IPS-20b (cell line): ENCODE measurements at regions not wholly inside any gene's neighbourhood (a gene's known extent, or its start where the extent isn't known, plus 50 kb on each side); places are given as distances from the start of the nearest gene placed in this dataset.

ENCODE experiments used
- H3K27ac ChIP-seq: one replicate; pipeline ENCODE4 v1.5.1; 2013; ENCODE audit warnings: low read length
- H3K27me3 ChIP-seq: 2 replicates; pipeline ENCODE4 v1.6.1; 2013; ENCODE audit warnings: mild to moderate bottlenecking, low read length, inconsistent platforms; ENCODE audit not compliant: insufficient read depth
- H3K36me3 ChIP-seq: 2 replicates; pipeline ENCODE4 v1.6.1; 2013; ENCODE audit warnings: low read depth, mild to moderate bottlenecking, inconsistent platforms, low read length, moderate library complexity; ENCODE audit not compliant: insufficient read depth
- H3K4me1 ChIP-seq: 2 replicates; pipeline ENCODE4 v1.6.1; 2013; ENCODE audit warnings: mild to moderate bottlenecking, control low read depth, inconsistent platforms, low read length, moderate library complexity; ENCODE audit not compliant: insufficient read depth
- H3K4me3 ChIP-seq: 2 replicates; pipeline ENCODE4 v1.5.1; 2013; ENCODE audit warnings: mild to moderate bottlenecking, low read length, inconsistent platforms
- H3K9ac ChIP-seq: 2 replicates; pipeline ENCODE4 v1.6.1; 2013; ENCODE audit warnings: low read depth, mild to moderate bottlenecking, inconsistent platforms, low read length, moderate library complexity
- H3K9me3 ChIP-seq: 2 replicates; pipeline ENCODE4 v1.6.1; 2013; ENCODE audit warnings: mild to moderate bottlenecking, low read depth, low read length, inconsistent platforms; ENCODE audit not compliant: insufficient read depth

DNA sequence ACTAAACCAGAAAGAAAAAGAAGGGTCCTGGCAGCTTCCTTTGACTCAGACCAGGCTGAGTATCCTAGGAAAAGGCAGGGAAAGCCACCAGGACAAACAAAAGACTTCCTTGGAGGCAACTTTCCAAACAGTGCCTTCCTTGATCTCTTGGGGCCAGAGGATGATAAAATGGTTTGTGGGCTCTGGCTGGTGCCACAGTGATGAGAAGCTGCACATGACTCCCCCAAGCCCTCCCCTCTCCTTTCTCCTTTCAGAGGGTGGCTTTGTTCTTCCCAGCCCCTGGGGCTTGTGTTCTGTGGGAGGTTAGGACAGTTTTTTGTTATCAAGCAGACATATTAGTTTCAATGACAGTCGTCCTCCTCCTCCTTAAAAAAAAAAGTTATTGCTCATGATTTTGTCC, 183.2 kb downstream of the SEM1 start:
- no peak overlapping the region for H3K27ac ChIP-seq
- no peak overlapping the region for H3K4me3 ChIP-seq
- H3K9me3 ChIP-seq: no peaks in the 10 kb centered on the region
- no peaks in the 10 kb centered on the region for H3K27me3 ChIP-seq
- H3K4me1 ChIP-seq: no peaks in the 10 kb centered on the region
- no peaks in the 10 kb centered on the region for H3K36me3 ChIP-seq
- no peak overlapping the region for H3K9ac ChIP-seq

DNA sequence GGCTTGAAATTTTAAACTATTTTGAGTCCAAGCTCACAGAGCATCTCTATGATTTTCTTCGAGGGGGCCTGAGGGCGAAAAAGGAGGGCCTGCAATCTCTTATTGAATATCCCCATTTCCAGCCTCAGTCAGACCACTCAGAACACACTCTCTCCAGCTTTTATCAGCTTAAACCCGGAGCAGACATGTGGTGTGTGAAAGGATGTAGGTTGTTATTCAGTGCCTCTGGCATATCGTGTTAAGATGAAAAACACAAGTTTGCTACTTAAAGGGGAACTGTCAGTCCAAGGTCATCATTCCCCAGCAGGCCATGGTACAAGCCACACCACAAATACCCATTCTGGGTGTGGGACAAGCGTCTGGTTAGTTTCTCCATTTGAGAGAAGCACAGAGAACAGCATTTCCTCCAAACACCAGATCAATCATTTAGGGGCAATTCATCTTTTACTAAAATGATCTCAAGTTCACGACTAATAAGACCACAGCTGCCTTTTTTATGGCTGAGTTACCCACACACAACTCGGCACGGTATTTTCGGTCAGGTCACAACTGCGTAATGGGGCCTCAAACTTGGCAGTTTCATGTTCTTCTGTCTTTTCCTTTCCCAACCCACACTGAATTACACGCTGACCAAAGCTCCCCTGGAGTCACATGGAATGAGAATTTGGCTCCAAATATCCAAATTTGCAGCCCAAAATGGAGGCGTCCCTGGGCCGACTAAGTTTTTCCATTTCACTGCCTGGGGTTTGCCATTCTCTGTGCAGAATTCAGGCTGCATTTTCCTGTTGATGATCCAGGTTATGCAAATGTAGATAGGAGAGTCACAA, 188.4 kb downstream of the SEM1 start:
- Histone ChIP-seq H3K9ac (no peak overlapping the region), H3K4me1 (no peaks in the 10 kb centered on the region), H3K36me3 (no peaks in the 10 kb centered on the region), H3K4me3 (no peak overlapping the region), H3K27ac (no peak overlapping the region), H3K27me3 (no peaks in the 10 kb centered on the region), H3K9me3 (no peaks in the 10 kb centered on the region)

DNA sequence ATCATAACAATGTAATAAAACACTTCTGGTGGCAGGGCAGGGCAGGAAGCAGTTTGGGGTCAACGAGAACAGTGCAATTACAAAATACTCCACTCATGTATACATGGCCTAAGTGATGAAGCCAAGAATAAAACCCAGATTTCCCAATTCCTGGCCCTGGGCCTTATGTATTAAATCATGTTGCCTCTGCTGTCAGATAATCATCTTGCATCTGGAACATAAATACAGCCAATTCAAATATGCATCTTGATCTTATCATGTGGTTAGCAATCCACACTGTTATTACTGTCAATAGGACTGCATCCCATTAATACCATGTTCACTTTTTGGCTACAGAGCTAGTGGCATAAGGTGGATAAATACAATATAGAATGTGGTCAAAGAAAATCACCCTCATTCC, 186.5 kb upstream of the SLC25A13 start:
- no peaks in the 10 kb centered on the region for H3K36me3 ChIP-seq
- H3K4me1 ChIP-seq: peaks cover 8% of the 10 kb centered on the region; the same call in 1 of the 2 replicates
- no peak overlapping the region for H3K4me3 ChIP-seq
- no peaks in the 10 kb centered on the region for H3K27me3 ChIP-seq
- H3K27ac ChIP-seq: no peak overlapping the region
- H3K9me3 ChIP-seq: no peaks in the 10 kb centered on the region
- no peak overlapping the region for H3K9ac ChIP-seq

DNA sequence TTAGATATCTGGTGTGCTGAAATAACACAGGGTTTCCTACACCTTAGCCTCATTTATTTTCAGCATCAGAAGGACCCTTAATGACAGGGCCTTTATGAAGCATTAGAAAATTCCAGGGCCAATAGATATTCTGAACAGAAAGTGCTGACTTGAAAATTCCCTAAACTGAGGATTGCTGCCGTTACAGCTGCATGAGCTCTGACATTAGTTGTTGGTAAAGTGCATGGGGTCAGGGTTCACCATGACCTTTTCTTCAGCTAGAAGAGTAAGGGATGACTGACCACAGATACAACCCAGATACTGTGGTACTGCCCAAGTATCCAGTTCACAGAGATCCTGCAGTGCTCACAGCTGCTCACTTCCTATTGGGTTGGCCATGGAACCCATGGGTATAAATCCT, 181.7 kb upstream of the SLC25A13 start:
- Histone ChIP-seq H3K4me3 (no peak overlapping the region), H3K4me1 (peaks cover 10% of the 10 kb centered on the region; the same call in 1 of the 2 replicates), H3K9me3 (no peaks in the 10 kb centered on the region), H3K9ac (no peak overlapping the region), H3K36me3 (no peaks in the 10 kb centered on the region), H3K27ac (no peak overlapping the region), H3K27me3 (no peaks in the 10 kb centered on the region)

DNA sequence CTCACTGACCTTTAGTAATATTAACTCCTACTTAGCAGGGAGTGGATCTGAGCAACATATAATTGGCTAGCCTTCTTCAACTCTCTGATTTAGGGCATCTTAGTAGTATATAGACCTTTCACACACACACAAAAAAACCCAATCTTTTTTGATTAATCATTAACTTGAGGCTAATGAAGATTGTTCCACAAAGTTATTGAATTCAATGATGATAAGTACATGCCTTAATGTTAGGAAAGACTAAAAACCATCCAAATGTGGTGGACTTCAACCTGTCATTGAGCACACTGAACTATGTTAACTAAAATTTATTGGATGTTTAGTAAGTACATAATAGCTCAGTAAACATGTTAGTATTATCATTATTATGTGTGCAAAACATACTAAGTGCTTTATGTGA, 179.4 kb upstream of the SLC25A13 start:
- no peaks in the 10 kb centered on the region for H3K9me3 ChIP-seq
- H3K4me3 ChIP-seq: no peak overlapping the region
- H3K27ac ChIP-seq: no peak overlapping the region
- peaks cover 10% of the 10 kb centered on the region; the same call in 1 of the 2 replicates for H3K4me1 ChIP-seq
- H3K9ac ChIP-seq: no peak overlapping the region
- H3K36me3 ChIP-seq: no peaks in the 10 kb centered on the region
- H3K27me3 ChIP-seq: no peaks in the 10 kb centered on the region

DNA sequence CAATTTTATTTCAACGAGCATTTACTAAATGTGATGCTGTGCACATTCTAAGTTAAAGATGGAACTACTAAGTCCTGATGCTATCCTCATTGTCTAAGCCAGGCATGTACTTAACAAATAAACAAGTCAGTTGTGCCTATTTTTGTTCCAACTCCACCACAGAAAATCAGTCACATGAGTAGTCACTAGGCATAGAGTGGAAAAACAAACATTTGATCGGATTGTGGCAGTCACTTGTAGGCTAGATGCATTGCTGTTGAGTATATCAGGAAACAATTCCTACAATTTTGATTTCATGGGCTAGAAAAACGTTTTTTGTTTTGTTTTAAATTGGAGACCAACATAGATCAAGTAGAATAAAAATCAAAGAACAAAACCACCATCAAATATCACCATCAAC, 177.6 kb upstream of the SLC25A13 start:
- no peaks in the 10 kb centered on the region for H3K36me3 ChIP-seq
- H3K9me3 ChIP-seq: no peaks in the 10 kb centered on the region
- peaks cover 12% of the 10 kb centered on the region; the same call in 1 of the 2 replicates for H3K4me1 ChIP-seq
- H3K9ac ChIP-seq: no peak overlapping the region
- no peak overlapping the region for H3K4me3 ChIP-seq
- no peaks in the 10 kb centered on the region for H3K27me3 ChIP-seq
- H3K27ac ChIP-seq: no peak overlapping the region

DNA sequence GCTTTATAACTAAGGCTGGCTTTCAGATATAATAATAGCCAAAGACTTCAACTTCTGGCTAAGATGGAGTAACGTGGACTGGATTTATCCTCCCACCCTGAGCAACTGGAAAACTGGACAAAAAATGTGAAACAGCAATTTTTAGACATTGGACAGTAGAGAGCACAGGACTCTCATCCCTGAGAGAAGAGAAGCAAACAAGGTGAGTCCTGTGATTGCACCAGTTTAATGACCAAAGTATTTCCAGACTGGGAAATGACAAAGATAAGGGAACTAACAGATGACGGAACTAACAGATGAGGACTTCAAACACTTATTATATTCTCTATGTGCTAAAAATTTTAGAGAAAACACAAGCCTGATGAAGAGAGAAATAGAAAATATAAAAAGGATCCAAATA, 175.7 kb upstream of the SLC25A13 start:
- H3K27me3 ChIP-seq: no peaks in the 10 kb centered on the region
- H3K27ac ChIP-seq: no peak overlapping the region
- no peak overlapping the region for H3K9ac ChIP-seq

DNA sequence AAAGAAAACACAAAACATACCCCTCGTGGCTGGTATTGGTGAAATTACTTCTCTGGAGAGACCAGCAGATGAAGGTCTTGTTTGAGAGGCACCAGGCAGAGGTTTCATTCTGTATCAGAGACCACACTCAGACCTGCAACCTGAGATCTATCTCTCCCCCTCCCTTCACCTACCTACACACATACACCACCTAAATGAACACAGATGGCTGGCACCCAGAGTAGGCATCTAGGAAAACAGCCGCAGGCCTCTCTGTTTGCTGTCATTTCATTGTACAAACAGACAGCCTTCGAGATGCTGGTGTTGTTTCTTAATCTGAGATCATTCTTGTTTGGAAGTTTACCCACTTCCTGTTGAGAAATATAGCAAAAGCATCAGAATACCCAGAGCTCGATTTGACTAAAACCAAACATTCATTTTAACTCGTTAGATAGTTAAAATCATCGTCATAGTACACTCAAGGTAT, 173.9 kb upstream of the SLC25A13 start:
- Histone ChIP-seq H3K27ac (no peak overlapping the region), H3K36me3 (no peaks in the 10 kb centered on the region), H3K9ac (no peak overlapping the region), H3K27me3 (no peaks in the 10 kb centered on the region), H3K4me3 (no peak overlapping the region), H3K4me1 (0 out of 2 replicates have a peak, but pooled peaks cover 2% of the 10 kb centered on the region), H3K9me3 (no peaks in the 10 kb centered on the region)

More for the DNA sequence above, 175.7 kb upstream of the SLC25A13 start:
- Histone ChIP-seq H3K36me3 (no peaks in the 10 kb centered on the region), H3K4me1 (0 out of 2 replicates have a peak, but pooled peaks cover 2% of the 10 kb centered on the region), H3K4me3 (no peak overlapping the region), H3K9me3 (no peaks in the 10 kb centered on the region)

DNA sequence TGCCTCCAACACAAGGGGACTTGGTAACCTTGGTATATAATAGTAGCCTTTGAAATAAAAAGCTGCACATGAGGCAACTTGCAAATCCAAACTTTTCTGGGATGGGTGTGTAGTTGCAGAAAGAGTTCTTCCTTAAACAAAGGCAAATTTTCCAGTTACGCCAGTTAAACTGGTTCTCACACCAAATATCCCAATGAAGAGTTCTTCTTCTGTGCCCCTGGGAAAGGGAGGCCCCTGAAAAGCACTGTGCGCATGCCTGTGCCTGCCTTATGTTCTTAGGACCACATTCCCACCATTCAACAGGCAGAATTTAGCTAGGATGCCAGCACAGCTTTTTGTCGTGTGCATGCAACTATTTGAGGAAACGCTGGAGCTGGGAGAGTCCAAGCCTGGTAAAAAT, 164.8 kb upstream of the SLC25A13 start:
- Histone ChIP-seq H3K36me3 (no peaks in the 10 kb centered on the region), H3K9me3 (no peaks in the 10 kb centered on the region), H3K9ac (no peak overlapping the region), H3K27me3 (no peaks in the 10 kb centered on the region), H3K4me1 (no peaks in the 10 kb centered on the region), H3K27ac (no peak overlapping the region), H3K4me3 (no peak overlapping the region)

DNA sequence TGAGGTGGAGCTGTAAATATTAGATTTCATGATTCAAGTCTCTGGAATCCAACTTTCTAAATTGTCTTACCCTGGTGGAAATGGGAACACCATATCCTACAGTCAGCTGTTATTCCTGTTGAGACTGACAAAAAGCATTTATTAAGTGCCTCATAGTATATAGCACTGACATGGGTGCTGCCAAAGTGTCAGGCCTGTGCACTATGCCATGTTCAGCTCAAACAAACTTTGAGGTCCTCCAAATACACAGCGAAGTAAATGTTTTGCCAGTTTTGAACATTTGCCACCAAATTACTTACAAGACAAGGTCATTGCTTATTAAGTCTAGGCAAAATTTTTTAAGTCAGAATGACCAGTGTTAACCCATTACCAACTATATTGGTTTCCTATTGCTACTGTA, 162.9 kb upstream of the SLC25A13 start:
- H3K4me3 ChIP-seq: no peak overlapping the region
- H3K9me3 ChIP-seq: no peaks in the 10 kb centered on the region
- H3K9ac ChIP-seq: no peak overlapping the region

DNA sequence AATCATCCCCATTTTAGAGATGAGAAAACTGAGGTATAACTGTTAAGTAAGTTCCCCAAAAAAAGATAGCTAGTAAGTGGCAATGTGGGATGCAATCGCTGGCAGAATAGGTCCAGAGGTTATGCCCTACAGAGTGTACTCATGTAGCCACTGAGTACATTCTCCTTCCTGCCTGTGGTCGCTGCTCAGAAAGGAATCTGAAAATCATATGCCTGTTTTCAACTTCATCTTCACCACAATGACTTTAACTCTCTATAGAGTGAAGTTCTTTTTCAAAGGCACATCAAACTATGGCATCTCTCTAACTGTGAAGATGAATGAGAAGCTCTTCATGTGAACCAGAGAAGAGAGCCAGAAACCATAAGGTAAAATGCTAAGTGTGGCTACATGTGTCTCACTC, 162.2 kb upstream of the SLC25A13 start:
- Histone ChIP-seq H3K4me1 (no peaks in the 10 kb centered on the region), H3K4me3 (no peak overlapping the region), H3K9me3 (no peaks in the 10 kb centered on the region), H3K27me3 (no peaks in the 10 kb centered on the region), H3K9ac (no peak overlapping the region), H3K36me3 (no peaks in the 10 kb centered on the region), H3K27ac (no peak overlapping the region)

More for the DNA sequence above, 162.9 kb upstream of the SLC25A13 start:
- H3K36me3 ChIP-seq: no peaks in the 10 kb centered on the region
- H3K4me1 ChIP-seq: no peaks in the 10 kb centered on the region
- no peaks in the 10 kb centered on the region for H3K27me3 ChIP-seq
- no peak overlapping the region for H3K27ac ChIP-seq

DNA sequence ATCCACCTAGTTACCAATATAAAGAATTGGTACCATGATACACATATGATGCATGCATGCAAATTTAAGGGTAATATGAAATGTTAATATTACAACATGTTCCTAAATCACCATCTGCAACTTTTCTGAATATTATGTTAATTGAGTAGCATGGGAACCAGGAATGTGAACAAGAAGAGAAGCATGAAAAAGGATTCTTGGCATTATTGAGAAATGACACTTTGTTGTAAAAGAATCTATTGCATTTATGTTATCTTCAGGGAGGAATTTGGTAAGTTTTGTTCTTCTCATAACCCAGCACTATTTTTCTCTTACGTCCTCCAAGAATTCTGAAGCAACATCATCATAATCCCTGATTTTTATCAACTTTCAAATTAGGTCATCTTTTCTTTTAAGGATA, 159.9 kb upstream of the SLC25A13 start:
- H3K4me1 ChIP-seq: no peaks in the 10 kb centered on the region

More for the DNA sequence above, 159.9 kb upstream of the SLC25A13 start:
- Histone ChIP-seq H3K9ac (no peak overlapping the region), H3K36me3 (no peaks in the 10 kb centered on the region), H3K27ac (no peak overlapping the region), H3K9me3 (no peaks in the 10 kb centered on the region), H3K4me3 (no peak overlapping the region), H3K27me3 (no peaks in the 10 kb centered on the region)
